NCI-H1105 (cell line): ENCODE measurements at regions not wholly inside any gene's neighbourhood (a gene's known extent, or its start where the extent isn't known, plus 50 kb on each side); places are given as distances from the start of the nearest gene placed in this dataset.

Experiments used
- DNase-seq: peaks from one replicate; lab custom pipeline; 2025; lab: John Stamatoyannopoulos, UW

- no peak for DNase-seq
Measured at GRCh38 chr3:99315896-99316295, 322.5 kb upstream of the COL8A1 start.

- DNase-seq, result no peak
Measured at GRCh38 chr3:99313485-99313884, 324.9 kb upstream of the COL8A1 start.

- no peak for DNase-seq
Measured at GRCh38 chr3:99298661-99299060, 339.7 kb upstream of the COL8A1 start.

- no peak for DNase-seq
Measured at GRCh38 chr3:99295836-99296235, 342.6 kb upstream of the COL8A1 start.

- DNase-seq, result peak; percentile 9
Measured at GRCh38 chr3:99294092-99294491, 344.3 kb upstream of the COL8A1 start.

- no peak for DNase-seq
Measured at GRCh38 chr3:99287876-99288275, 350.5 kb upstream of the COL8A1 start.

- DNase-seq, result peak; percentile 10
Measured at GRCh38 chr3:99286266-99286845, 352.0 kb upstream of the COL8A1 start.

GRCh38 chr3:99269606-99270351 lies 368.3 kb upstream of the DCBLD2 start:
- DNase-seq, result no peak

GRCh38 chr3:99256788-99257187 lies 355.3 kb upstream of the DCBLD2 start:
- DNase-seq, result no peak

- DNase-seq, result no peak
Measured at GRCh38 chr3:99253963-99254355, 352.5 kb upstream of the DCBLD2 start.

- no peak for DNase-seq
Measured at GRCh38 chr3:99250821-99251355, 349.4 kb upstream of the DCBLD2 start.

GRCh38 chr3:99250272-99250671 lies 348.8 kb upstream of the DCBLD2 start:
- no peak for DNase-seq

GRCh38 chr3:99249627-99250026 lies 348.1 kb upstream of the DCBLD2 start:
- no peak for DNase-seq

GRCh38 chr3:99248913-99249312 lies 347.4 kb upstream of the DCBLD2 start:
- DNase-seq, result no peak

- no peak for DNase-seq
Measured at GRCh38 chr3:99248130-99248529, 346.6 kb upstream of the DCBLD2 start.

GRCh38 chr3:99246010-99246654 lies 344.6 kb upstream of the DCBLD2 start:
- DNase-seq, result no peak

GRCh38 chr3:99242271-99242670 lies 340.8 kb upstream of the DCBLD2 start:
- no peak for DNase-seq

- no peak for DNase-seq
Measured at GRCh38 chr3:99240700-99241099, 339.2 kb upstream of the DCBLD2 start.

- no peak for DNase-seq
Measured at GRCh38 chr3:99236576-99236975, 335.1 kb upstream of the DCBLD2 start.

GRCh38 chr3:99232696-99233095 lies 331.2 kb upstream of the DCBLD2 start:
- no peak for DNase-seq

- DNase-seq, result no peak
Measured at GRCh38 chr3:99218468-99218867, 317.0 kb upstream of the DCBLD2 start.

- no peak for DNase-seq
Measured at GRCh38 chr3:99212969-99213368, 311.5 kb upstream of the DCBLD2 start.

- DNase-seq, result no peak
Measured at GRCh38 chr3:99211309-99211708, 309.8 kb upstream of the DCBLD2 start.
